Liver (tissue), 8 donors: ENCODE measurements at regions not wholly inside any gene's neighbourhood (a gene's known extent, or its start where the extent isn't known, plus 50 kb on each side); places are given as distances from the start of the nearest gene placed in this dataset.

ENCODE experiments used
- DNase-seq: peaks from one replicate; pipeline ENCODE4 v3.0.0-alpha.2; 2017; ENCODE audit warnings: low spot score
- H3K27ac ChIP-seq, 2 donors: one replicate each; pipeline ENCODE4 v1.7.0; 2013; ENCODE audit warnings: inconsistent platforms in 2 of 2, low read length in 2 of 2, control low read depth in 1 of 2, low read depth in 1 of 2, mild to moderate bottlenecking in 1 of 2
- H3K27me3 ChIP-seq, 4 donors: one replicate each; pipeline versions ENCODE4 v1.6.1 to v1.7.0; 2013; ENCODE audit warnings: low read length in 3 of 4, inconsistent platforms in 1 of 4, mild to moderate bottlenecking in 1 of 4, moderate library complexity in 1 of 4; ENCODE audit not compliant: control insufficient read depth in 4 of 4, insufficient read depth in 4 of 4
- H3K36me3 ChIP-seq, 4 donors: one replicate each; pipeline versions ENCODE4 v1.6.1 to v1.7.0; 2013; ENCODE audit warnings: low read length in 3 of 4, mild to moderate bottlenecking in 3 of 4, low read depth in 1 of 4, moderate library complexity in 1 of 4; ENCODE audit not compliant: control insufficient read depth in 4 of 4, insufficient read depth in 3 of 4
- H3K4me1 ChIP-seq, 4 donors: one replicate each; pipeline versions ENCODE4 v1.6.1 to v1.7.0; 2013; ENCODE audit warnings: low read length in 3 of 4, mild to moderate bottlenecking in 3 of 4, moderate library complexity in 1 of 4; ENCODE audit not compliant: control insufficient read depth in 4 of 4, insufficient read depth in 4 of 4
- H3K4me3 ChIP-seq, 3 donors: one replicate each; pipeline versions ENCODE4 v1.6.1 to v1.7.0; 2013; ENCODE audit warnings: low read length in 3 of 3, control low read depth in 1 of 3, low read depth in 1 of 3, mild to moderate bottlenecking in 1 of 3
- H3K9ac ChIP-seq, 2 donors: one replicate each; pipeline ENCODE4 v1.7.0; 2013; ENCODE audit warnings: low read length in 2 of 2, mild to moderate bottlenecking in 2 of 2, moderate library complexity in 2 of 2, control low read depth in 1 of 2, low read depth in 1 of 2
- H3K9me3 ChIP-seq, 4 donors: one replicate each; pipeline versions ENCODE4 v1.6.1 to v1.7.0; 2013; ENCODE audit warnings: low read length in 3 of 4; ENCODE audit not compliant: control insufficient read depth in 4 of 4
- ATF3 ChIP-seq: IDR thresholded peaks from 2 replicates; pipeline ENCODE4 v1.6.1; 2016; ENCODE audit warnings: antibody characterized with exemption
- CTCF ChIP-seq: fragments of 150-350 bp; IDR thresholded peaks from 2 replicates; pipeline ENCODE4 v1.5.1; 2017; ENCODE audit warnings: improper control_type of control experiment, low read depth, low read length; ENCODE audit not compliant: missing input control
- EGR1 ChIP-seq, 2 donors: IDR thresholded peaks; 2 replicates each; pipeline ENCODE4 v1.6.1; 2016 to 2018; ENCODE audit warnings: antibody characterized with exemption in 2 of 2, low read depth in 2 of 2
- FOXA1 ChIP-seq: IDR thresholded peaks from 2 replicates; pipeline ENCODE4 v1.6.1; 2016; ENCODE audit warnings: antibody characterized with exemption
- FOXA2 ChIP-seq: IDR thresholded peaks from 2 replicates; pipeline ENCODE4 v1.6.1; 2016; ENCODE audit warnings: antibody characterized with exemption
- GABPA ChIP-seq, 2 donors: IDR thresholded peaks in 1 of 2; conservative IDR thresholded peaks in 1 of 2; 2 replicates each; pipeline ENCODE4 v1.6.1; 2016; ENCODE audit warnings: antibody characterized with exemption in 2 of 2, mild to moderate bottlenecking in 1 of 2, moderate library complexity in 1 of 2
- HNF4A ChIP-seq, 2 donors: conservative IDR thresholded peaks; 2 replicates each; pipeline ENCODE4 v1.6.1; 2016; ENCODE audit warnings: antibody characterized with exemption in 2 of 2, mild to moderate bottlenecking in 2 of 2
- HNF4G ChIP-seq: IDR thresholded peaks from 2 replicates; pipeline ENCODE4 v1.6.1; 2016; ENCODE audit warnings: antibody characterized with exemption
- JUND ChIP-seq, 2 donors: IDR thresholded peaks; 2 replicates each; pipeline ENCODE4 v1.6.1; 2016; ENCODE audit warnings: antibody characterized with exemption in 2 of 2
- NR2F2 ChIP-seq: IDR thresholded peaks from 2 replicates; pipeline ENCODE4 v1.6.1; 2016; ENCODE audit warnings: antibody characterized with exemption
- RAD21 ChIP-seq, 2 donors: IDR thresholded peaks; 2 replicates each; pipeline ENCODE4 v1.6.1; 2016; ENCODE audit warnings: antibody characterized with exemption in 2 of 2, mild to moderate bottlenecking in 2 of 2
- REST ChIP-seq: IDR thresholded peaks from 2 replicates; pipeline ENCODE4 v1.6.1; 2016; ENCODE audit warnings: antibody characterized with exemption, mild to moderate bottlenecking
- RXRA ChIP-seq, 2 donors: IDR thresholded peaks; 2 replicates each; pipeline ENCODE4 v1.6.1; 2017 to 2018; ENCODE audit warnings: antibody characterized with exemption in 2 of 2, mild to moderate bottlenecking in 1 of 2
- SP1 ChIP-seq: IDR thresholded peaks from 2 replicates; pipeline ENCODE4 v1.6.1; 2018; ENCODE audit warnings: antibody characterized with exemption, mild to moderate bottlenecking
- TAF1 ChIP-seq: conservative IDR thresholded peaks from 2 replicates; pipeline ENCODE4 v1.6.1; 2016; ENCODE audit warnings: antibody characterized with exemption, mild to moderate bottlenecking
- YY1 ChIP-seq: IDR thresholded peaks from 2 replicates; pipeline ENCODE4 v1.6.1; 2016; ENCODE audit warnings: antibody characterized with exemption, mild to moderate bottlenecking
- WGBS: extraction: QIAGEN DNeasy Blood & Tissue Kit; methylation state at CpG from one replicate; pipeline ENCODE4 v1.1.7; 2013; 5-methylcytosine and 5-hydroxymethylcytosine counted together
- TF ChIP-seq, protein P1 (sequence below): IDR thresholded peaks from 2 replicates; pipeline ENCODE4 v1.6.1; 2016; ENCODE audit warnings: antibody characterized with exemption
- TF ChIP-seq, protein P2 (sequence below): IDR thresholded peaks from 2 replicates; pipeline ENCODE4 v1.6.1; 2016; ENCODE audit warnings: antibody characterized with exemption
- donor health status: healthy.
- donor health status: healthy.
- donor health status: healthy.
- donor health status: healthy.
- donor health status: healthy.

DNA sequence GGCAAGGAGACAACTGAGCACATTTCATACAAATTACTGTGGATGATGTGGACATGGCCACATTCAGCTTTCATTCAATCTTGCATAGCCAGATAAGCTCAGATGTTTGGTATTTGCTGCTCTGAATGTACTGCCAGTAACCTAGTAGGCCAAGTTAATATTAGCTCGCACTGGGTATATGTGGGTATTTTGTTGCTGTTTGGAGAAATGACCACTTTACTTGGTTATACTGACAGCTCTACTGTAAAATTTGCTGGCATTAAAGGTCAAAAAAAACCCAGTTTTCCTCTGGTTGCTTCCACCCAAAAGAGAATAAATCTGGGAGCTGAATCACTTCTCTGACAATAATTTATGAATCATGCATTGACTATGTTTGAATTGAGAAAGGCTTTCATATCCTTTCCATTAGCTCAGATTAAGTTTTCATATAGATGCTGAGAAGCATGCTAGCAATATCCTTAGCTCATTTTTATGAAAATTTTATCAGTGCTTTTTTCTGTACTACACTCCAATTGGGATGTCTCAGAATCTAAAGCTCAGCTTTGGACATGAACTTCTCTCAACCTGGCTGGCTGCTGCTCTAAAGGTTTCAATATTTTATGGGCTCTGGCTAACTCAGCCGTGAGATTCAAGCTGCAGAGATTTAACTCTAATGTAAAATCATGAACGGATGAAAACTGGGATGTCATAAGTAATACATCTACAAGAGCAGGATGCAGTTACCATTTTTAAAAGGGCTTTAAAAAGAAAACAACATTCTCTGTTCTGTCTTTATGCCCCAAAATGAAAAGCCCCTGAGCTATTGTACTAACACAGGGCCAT is 330.0 kb downstream of the BARHL2 start:
- H3K27me3 ChIP-seq: peaks cover 0 to 6% (median 0%) of the 10 kb centered on the region in 4 donors
- no peaks in the 10 kb centered on the region for H3K36me3 ChIP-seq
- no peak overlapping the region for H3K4me3 ChIP-seq
- no peak for DNase-seq
- TF ChIP-seq, protein P1, sequence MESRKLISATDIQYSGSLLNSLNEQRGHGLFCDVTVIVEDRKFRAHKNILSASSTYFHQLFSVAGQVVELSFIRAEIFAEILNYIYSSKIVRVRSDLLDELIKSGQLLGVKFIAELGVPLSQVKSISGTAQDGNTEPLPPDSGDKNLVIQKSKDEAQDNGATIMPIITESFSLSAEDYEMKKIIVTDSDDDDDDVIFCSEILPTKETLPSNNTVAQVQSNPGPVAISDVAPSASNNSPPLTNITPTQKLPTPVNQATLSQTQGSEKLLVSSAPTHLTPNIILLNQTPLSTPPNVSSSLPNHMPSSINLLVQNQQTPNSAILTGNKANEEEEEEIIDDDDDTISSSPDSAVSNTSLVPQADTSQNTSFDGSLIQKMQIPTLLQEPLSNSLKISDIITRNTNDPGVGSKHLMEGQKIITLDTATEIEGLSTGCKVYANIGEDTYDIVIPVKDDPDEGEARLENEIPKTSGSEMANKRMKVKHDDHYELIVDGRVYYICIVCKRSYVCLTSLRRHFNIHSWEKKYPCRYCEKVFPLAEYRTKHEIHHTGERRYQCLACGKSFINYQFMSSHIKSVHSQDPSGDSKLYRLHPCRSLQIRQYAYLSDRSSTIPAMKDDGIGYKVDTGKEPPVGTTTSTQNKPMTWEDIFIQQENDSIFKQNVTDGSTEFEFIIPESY: no peak
- TF ChIP-seq EGR1 (IDR thresholded peaks at IDR 0.05; ENCODE audit: low read depth in 2 of 2) (no peak), HNF4G (no peak), TAF1 (no peak), SP1 (no peak)
- no peak overlapping the region for H3K27ac ChIP-seq
- H3K9ac ChIP-seq: no peak overlapping the region
- H3K4me1 ChIP-seq: no peaks in the 10 kb centered on the region
- 80% methylated on average over 3 of the region's 3 CpGs for WGBS
- no peaks in the 10 kb centered on the region for H3K9me3 ChIP-seq

GRCh38 chr1:90384193-90384592 is 332.9 kb downstream of the BARHL2 start:
- H3K4me3 ChIP-seq: no peak overlapping the region
- no peaks in the 10 kb centered on the region for H3K36me3 ChIP-seq
- H3K9me3 ChIP-seq: no peaks in the 10 kb centered on the region
- no peaks in the 10 kb centered on the region for H3K4me1 ChIP-seq
- peaks cover 0 to 7% (median 0%) of the 10 kb centered on the region in 4 donors for H3K27me3 ChIP-seq
- no peak for DNase-seq
- H3K27ac ChIP-seq: no peak overlapping the region
- no peak overlapping the region for H3K9ac ChIP-seq
- TF ChIP-seq FOXA2: no peak
- no peak for TF ChIP-seq RXRA (IDR thresholded peaks at IDR 0.05)
- no peak for TF ChIP-seq RAD21 (IDR thresholded peaks at IDR 0.05)
- TF ChIP-seq JUND (IDR thresholded peaks at IDR 0.05): no peak
- no peak for TF ChIP-seq TAF1
- no peak for TF ChIP-seq YY1
- TF ChIP-seq, protein P2, sequence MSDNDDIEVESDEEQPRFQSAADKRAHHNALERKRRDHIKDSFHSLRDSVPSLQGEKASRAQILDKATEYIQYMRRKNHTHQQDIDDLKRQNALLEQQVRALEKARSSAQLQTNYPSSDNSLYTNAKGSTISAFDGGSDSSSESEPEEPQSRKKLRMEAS: no peak
- TF ChIP-seq EGR1 (IDR thresholded peaks at IDR 0.05; ENCODE audit: low read depth in 2 of 2): no peak
- TF ChIP-seq HNF4A (conservative IDR thresholded peaks at IDR 0.05): no peak
- TF ChIP-seq, protein P1: no peak
- no peak for TF ChIP-seq GABPA (IDR thresholded peaks at IDR 0.05 in 1 of 2, conservative IDR thresholded peaks at IDR 0.05 in 1 of 2)
- TF ChIP-seq HNF4G: no peak
- TF ChIP-seq SP1: no peak
- TF ChIP-seq NR2F2: no peak
- no peak for TF ChIP-seq CTCF
- TF ChIP-seq ATF3: no peak
- no peak for TF ChIP-seq FOXA1
- no peak for TF ChIP-seq REST
- WGBS: 83% methylated on average over 6 of the region's 6 CpGs
